Lung (tissue), 11 donors: ENCODE measurements at regions not wholly inside any gene's neighbourhood (a gene's known extent, or its start where the extent isn't known, plus 50 kb on each side); places are given as distances from the start of the nearest gene placed in this dataset.

Experiments
- ATAC-seq: fragments of 200-7000 bp; cut with Tn5 transposase; one replicate; pipeline ENCODE4 v1.9.1; 2020; ENCODE audit warnings: moderate number of reproducible peaks; ENCODE audit not compliant: insufficient read depth, low FRiP score
- DNase-seq, 3 donors: peaks; one replicate each; pipeline ENCODE4 v3.0.0-alpha.2; 2013 to 2017
- H3K27ac ChIP-seq, 2 donors: one replicate each; pipeline ENCODE4 v1.5.1; 2013; ENCODE audit warnings: mild to moderate bottlenecking in 2 of 2, moderate library complexity in 2 of 2, control low read depth in 1 of 2, inconsistent platforms in 1 of 2, low read depth in 1 of 2, low read length in 1 of 2
- H3K27me3 ChIP-seq, 3 donors: one replicate each; pipeline ENCODE4 v1.5.1; 2013; ENCODE audit warnings: low read length in 2 of 3; ENCODE audit not compliant: control insufficient read depth in 3 of 3, insufficient read depth in 3 of 3
- H3K36me3 ChIP-seq, 4 donors: one replicate each; pipeline ENCODE4 v1.5.1; 2013; ENCODE audit warnings: low read length in 4 of 4, mild to moderate bottlenecking in 1 of 4, moderate library complexity in 1 of 4; ENCODE audit not compliant: control insufficient read depth in 4 of 4, insufficient read depth in 4 of 4
- H3K4me1 ChIP-seq, 5 donors: one replicate each; pipeline ENCODE4 v1.5.1; 2013; ENCODE audit warnings: low read length in 5 of 5, mild to moderate bottlenecking in 2 of 5, moderate library complexity in 1 of 5; ENCODE audit not compliant: control insufficient read depth in 5 of 5, insufficient read depth in 5 of 5
- H3K4me3 ChIP-seq: one replicate; pipeline ENCODE4 v1.5.1; 2013; ENCODE audit warnings: mild to moderate bottlenecking, control low read depth, moderate library complexity
- H3K9ac ChIP-seq, 2 donors: one replicate each; pipeline ENCODE4 v1.5.1; 2013; ENCODE audit warnings: low read length in 2 of 2, control low read depth in 1 of 2; ENCODE audit not compliant: insufficient read depth in 1 of 2
- H3K9me3 ChIP-seq, 4 donors: one replicate each; pipeline ENCODE4 v1.5.1; 2013; ENCODE audit warnings: low read length in 3 of 4, mild to moderate bottlenecking in 1 of 4, moderate library complexity in 1 of 4; ENCODE audit not compliant: control insufficient read depth in 4 of 4, insufficient read depth in 3 of 4
- CTCF ChIP-seq: IDR thresholded peaks from 2 replicates; pipeline ENCODE4 v1.5.1; 2012; ENCODE audit warnings: mild to moderate bottlenecking; ENCODE audit errors: control extremely low read depth, extremely low read depth
- WGBS, 2 donors: extraction: QIAGEN DNeasy Blood & Tissue Kit; methylation state at CpG; one replicate each; pipeline ENCODE4 v1.1.7; 2013; 5-methylcytosine and 5-hydroxymethylcytosine counted together
- donor health status: control.
- donor health status: control.
- donor health status: Bipolar disorder and iron deficiency.
- donor health status: healthy.
- donor health status: DM: yes; HTN: yes; CAD: no.

- Histone ChIP-seq H3K9ac (no peak overlapping the region), H3K27ac (no peak overlapping the region), H3K36me3 (no peaks in the 10 kb centered on the region), H3K27me3 (peaks cover 0 to 3% (median 1%) of the 10 kb centered on the region in 3 donors), H3K9me3 (peaks cover 0 to 4% (median 0%) of the 10 kb centered on the region in 4 donors), H3K4me3 (no peak overlapping the region), H3K4me1 (no peaks in the 10 kb centered on the region)
- DNase-seq, result no peak
- no peak for TF ChIP-seq CTCF
- ATAC-seq, result no peak
- 67 to 81% methylated on average over 6 of the region's 6 CpGs for WGBS, 2 donors
Observed at GRCh38 chr22:49226096-49226495, 601.6 kb downstream of the BRD1 start.

DNA sequence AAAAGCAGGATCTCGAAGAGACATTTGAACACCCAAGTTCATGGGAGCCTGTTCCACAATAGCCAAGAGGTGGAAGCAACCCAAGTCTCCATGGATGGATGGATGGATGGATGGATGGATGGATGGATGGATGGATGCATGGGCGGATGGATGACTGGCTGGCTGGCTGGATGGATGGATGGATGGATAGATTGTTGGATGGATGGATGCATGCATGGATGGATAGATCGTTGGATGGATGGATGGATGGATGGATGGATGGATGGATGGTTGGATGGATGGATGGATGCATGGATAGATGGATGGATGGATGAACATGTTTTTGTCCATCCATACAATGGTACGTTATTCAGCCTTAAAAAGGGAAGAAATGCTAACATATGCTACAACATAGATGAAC, 603.4 kb downstream of the BRD1 start:
- TF ChIP-seq CTCF, result no peak

DNA sequence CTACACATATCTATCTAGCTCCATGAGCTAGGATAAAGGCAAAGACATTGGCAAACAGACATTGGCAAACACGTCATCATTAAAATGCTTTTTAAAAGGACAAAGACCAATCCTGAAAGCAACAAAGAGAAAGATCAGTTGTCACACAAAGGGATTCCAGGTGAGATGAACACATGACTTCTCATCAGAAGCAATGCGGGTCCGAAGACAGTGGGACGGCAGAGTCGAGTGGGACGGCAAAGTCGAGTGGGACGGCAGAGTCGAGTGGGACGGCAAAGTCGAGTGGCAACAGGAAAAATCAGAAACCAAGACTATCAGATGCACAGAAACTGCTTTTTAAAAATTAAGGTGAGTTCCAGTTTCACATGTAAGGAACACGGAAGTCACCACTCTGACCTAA, 609.5 kb downstream of the BRD1 start:
- DNase-seq (no peak), ATAC-seq (no peak)
- WGBS, 2 donors, result 83 to 94% methylated on average over 12 of the region's 12 CpGs
- H3K36me3 ChIP-seq, result no peaks in the 10 kb centered on the region
- peaks cover 0 to 6% (median 3%) of the 10 kb centered on the region in 4 donors for H3K9me3 ChIP-seq
- no peak for TF ChIP-seq CTCF
- H3K4me1 ChIP-seq, result no peaks in the 10 kb centered on the region
- no peak overlapping the region for H3K4me3 ChIP-seq
- H3K9ac ChIP-seq, result no peak overlapping the region
- no peak overlapping the region for H3K27ac ChIP-seq
- peaks cover 0 to 4% (median 0%) of the 10 kb centered on the region in 3 donors for H3K27me3 ChIP-seq

More for the DNA sequence above, 603.4 kb downstream of the BRD1 start:
- Histone ChIP-seq H3K27me3 (peaks cover 0 to 4% (median 3%) of the 10 kb centered on the region in 3 donors), H3K4me3 (no peak overlapping the region), H3K36me3 (no peaks in the 10 kb centered on the region), H3K4me1 (no peaks in the 10 kb centered on the region), H3K27ac (no peak overlapping the region), H3K9me3 (peaks cover 0 to 4% (median 0%) of the 10 kb centered on the region in 4 donors), H3K9ac (no peak overlapping the region)
- ATAC-seq (no peak), DNase-seq (no peak)
- 80 to 81% methylated on average over 4 of the region's 4 CpGs for WGBS, 2 donors

- Histone ChIP-seq H3K27me3 (peaks cover 0 to 4% (median 0%) of the 10 kb centered on the region in 3 donors), H3K9ac (no peak overlapping the region), H3K9me3 (peaks cover 0 to 6% (median 3%) of the 10 kb centered on the region in 4 donors), H3K4me3 (no peak overlapping the region), H3K27ac (no peak overlapping the region), H3K36me3 (no peaks in the 10 kb centered on the region), H3K4me1 (no peaks in the 10 kb centered on the region)
- no peak for TF ChIP-seq CTCF
- no peak for ATAC-seq
- no peak for DNase-seq
- 67 to 70% methylated on average over 5 of the region's 5 CpGs for WGBS, 2 donors
Observed at GRCh38 chr22:49216579-49216978, 611.1 kb downstream of the BRD1 start.
